HT-29 (cell line): ENCODE measurements at regions not wholly inside any gene's neighbourhood (a gene's known extent, or its start where the extent isn't known, plus 50 kb on each side); places are given as distances from the start of the nearest gene placed in this dataset.
"Not testable (repeated sequence)": the region's sequence is repeated elsewhere in the genome, so short reads cannot be mapped to it uniquely, and the experiment has no call there.

Experiments
- DNase-seq: peaks from one replicate; pipeline ENCODE4 v3.0.0-alpha.2; 2015; ENCODE audit warnings: low spot score

DNA sequence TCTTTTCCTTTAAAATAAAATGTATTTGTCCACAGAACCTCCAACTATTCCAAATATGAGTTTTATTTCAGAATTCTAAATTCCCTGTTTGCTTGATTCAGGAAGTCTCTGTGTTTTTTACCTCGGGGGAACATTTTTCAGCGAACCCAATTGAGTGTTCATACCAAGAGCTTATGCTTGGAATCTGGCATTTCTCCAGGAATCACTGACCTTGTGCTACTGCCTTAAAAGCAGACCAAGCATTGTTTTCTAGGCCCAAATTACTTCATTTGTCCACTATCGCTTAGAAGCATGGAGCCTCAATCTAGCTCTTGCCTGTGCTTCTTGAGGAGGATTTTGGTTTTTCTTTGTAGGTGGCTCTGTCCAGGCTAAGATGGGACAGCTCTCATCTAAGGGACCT lies 59.4 kb downstream of the EBLN1 start:
- no peak for DNase-seq

- no peak for DNase-seq
These were observed 61.1 kb downstream of the EBLN1 start for GRCh38 chr10:22156750-22157149.

DNA sequence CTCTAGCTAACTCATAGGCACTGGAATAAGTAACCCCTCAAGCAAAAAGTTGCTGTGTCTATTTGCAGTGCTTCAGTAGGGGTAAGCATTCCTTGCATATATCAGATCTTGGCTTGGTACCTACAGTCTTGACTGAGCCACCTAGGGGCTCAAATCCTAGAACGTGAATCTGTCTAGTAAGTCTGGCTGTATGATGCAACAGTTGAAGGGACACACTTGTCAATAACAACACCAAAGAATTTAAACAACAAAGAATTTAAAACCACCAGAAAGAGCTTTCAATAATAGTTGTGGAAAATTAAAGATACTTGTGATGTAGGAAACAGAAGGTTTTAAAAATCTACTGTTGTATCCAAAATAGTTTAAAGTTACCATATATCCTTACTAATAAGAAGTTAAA lies 65.4 kb downstream of the EBLN1 start:
- DNase-seq, result no peak

DNA sequence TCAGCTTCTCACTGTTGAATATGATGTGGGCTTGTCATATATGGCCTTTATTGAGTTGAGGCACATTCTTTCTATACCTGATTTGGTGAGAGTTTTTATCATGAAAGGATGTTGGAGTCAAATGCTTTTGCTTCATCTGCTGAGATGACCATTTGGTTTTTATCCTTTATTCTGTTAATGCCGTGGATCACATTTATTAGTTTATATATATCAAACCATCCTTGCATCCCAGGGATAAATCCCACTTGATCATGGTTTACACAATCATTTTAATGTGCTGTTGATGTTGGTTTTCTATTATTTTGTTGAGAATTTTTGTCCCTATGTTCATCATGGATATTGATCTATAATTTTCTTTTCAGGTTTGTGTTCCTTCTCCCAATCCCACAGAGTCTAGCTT lies 67.0 kb downstream of the EBLN1 start:
- DNase-seq, result no peak

DNA sequence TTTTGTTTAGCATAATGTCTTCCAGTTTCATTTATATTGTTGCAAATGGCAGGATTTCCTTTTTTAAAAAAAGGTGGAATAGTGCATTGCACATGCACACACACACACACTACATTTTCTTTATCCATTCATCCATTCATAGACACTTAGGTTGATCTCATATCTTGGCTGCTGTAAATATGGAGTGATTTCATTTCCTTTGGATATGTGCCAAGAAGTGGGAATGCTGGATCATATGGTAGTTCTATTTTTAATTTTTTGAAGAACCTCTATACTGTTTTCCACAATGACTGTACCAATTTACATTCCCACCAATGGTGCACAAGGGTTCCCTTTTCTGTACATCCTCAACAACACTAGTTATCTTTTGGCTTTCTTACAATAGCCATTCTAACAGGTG lies 68.9 kb downstream of the EBLN1 start:
- no peak for DNase-seq

GRCh38 chr10:22145873-22146272 lies 71.9 kb downstream of the EBLN1 start:
- not testable (repeated sequence) for DNase-seq

DNA sequence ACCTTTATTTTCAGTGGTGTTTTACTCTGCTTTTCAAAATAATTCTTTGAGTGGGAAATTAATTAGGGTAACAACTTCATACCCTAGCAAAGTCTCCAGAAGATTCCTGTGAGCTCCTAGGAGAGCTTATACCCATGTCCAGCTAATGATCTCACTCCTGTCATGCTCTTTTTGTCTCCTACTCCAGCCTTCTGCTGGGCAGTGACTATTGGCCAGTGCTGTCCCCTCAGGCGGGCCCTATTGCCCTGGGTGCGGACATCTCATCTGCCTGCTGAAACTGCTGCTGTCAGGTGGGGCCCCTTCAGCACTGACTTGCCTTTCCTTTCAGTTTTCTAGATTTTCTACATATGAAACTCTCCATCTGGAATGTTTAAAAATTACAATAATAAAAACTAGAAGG lies 80.3 kb downstream of the EBLN1 start:
- no peak for DNase-seq

DNA sequence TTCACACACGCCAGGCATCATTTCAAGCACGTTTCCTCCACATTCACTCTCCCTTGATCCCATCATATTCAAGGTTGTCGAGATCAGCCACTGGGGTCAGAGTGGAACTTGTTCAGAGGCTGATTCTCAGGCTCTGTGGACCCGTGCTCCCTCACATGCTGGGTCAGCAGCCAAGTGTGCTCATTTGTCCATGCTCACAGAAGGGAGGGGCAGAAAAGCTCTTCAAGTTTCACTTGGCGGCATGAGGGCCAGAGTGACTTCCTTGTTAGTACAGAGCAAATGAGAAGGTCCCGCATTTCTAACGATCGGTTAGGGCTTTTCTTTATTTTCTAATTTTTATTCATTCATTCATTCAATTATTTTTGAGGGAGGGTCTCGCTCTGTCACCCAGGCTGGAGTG lies 82.2 kb downstream of the EBLN1 start:
- DNase-seq, result no peak

DNA sequence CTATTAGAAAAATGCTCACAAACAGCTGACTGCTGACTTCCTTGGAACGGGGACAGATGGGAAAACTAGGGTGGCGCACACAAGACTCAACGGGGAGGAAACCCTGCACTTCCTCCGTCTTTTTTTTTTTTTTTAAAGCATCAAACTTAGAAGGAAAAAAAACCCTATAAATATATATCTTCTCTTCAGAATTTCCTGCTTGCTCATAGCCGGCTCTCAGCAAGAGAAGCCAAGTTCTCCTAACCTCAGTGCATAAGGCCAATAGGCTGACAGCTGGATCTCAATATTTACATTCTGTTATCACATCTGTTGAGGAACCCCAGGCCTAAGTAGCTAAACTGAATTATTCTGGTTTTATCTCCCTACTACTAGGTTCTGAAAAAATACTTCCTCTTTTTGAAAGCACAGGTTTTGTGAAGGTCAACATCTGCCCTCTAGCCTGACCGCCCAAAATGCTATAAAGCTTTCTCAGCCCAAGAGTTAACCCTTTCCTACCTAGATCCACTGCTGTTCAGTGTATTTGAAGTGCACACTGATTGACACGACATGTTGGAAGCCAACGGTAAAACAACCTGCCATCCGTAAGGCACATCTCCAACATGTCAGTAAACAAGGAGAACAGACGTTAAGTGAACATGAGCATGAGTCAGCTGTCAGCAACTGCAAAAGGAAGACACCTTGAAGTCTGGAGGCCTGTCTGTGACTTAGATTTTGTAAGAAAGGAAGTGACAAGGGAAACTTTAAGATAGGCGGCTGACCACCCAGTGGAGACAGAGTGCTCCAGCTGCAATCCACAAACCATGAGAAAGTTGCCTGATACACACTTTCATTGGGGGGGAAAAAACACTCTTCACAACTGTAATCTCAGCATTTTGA lies 83.8 kb downstream of the EBLN1 start:
- DNase-seq, result no peak

DNA sequence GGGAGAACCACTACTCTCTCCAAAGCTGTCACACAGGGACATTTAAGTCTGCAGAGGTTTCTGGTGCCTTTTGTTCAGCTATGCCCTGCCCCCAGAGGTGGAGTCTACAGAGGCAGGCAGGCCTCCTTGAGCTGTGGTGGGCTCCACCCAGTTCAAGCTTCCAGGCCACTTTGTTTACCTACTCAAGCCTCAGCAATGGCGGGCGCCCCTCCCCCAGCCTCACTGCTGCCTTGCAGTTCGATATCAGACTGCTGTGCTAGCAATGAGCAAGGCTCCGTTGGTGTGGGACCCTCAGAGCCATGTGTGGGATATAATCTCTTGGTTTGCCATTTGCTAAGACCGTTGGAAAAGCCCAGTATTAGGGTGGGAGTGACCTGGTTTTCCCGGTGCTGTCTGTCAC lies 87.0 kb downstream of the EBLN1 start:
- DNase-seq, result not testable (repeated sequence)

DNA sequence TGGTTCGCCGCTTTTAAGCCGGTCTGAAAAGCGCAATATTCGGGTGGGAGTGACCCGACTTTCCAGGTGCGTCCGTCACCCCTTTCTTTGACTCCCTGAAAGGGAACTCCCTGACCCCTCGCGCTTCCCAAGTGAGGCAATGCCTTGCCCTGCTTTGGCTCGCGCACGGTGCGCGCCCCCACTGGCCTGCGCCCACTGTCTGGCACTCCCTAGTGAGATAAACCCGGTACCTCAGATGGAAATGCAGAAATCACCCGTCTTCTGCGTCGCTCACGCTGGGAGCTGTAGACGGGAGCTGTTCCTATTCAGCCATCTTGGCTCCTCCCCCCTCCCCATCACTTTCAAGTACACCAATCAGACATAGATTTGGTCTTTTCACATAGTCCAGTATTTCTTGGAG lies 88.2 kb downstream of the EBLN1 start:
- not testable (repeated sequence) for DNase-seq

DNA sequence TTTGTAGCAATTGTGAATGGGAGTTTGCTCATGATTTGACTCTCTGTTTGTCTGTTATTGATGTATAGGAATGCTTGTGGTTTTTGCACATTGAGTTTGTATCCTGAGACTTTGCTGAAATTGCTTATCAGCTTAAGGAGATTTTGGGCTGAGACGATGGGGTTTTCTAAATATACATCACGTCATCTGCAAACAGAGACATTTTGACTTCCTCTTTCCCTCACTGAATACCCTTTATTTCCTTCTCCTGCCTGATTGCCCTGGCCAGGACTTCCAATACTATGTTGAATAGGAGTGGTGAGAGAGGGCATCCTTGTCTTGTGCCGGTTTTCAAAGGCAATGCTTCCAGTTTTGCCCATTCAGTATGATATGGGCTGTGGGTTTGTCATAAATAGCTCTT lies 96.6 kb downstream of the EBLN1 start:
- DNase-seq, result not testable (repeated sequence)

- not testable (repeated sequence) for DNase-seq
These were observed 97.7 kb downstream of the EBLN1 start for GRCh38 chr10:22120072-22120471.

DNA sequence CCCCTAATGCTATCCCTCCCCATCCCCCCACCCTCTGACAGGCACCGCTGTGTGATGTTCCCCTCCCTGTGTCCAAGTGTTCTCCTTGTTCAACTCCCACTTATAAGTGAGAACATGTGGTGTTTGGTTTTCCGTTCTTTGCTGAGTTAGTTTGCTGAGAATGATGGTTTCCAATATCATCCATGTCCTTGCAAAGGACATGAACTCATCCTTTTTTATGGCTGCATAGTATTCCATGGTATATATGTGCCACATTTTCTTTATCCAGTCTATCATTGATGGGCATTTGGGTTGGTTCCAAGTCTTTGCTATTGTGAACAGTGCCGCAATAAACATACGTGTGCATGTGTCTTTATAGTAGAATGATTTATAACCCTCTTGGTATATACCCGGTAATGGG lies 98.2 kb downstream of the EBLN1 start:
- DNase-seq, result not testable (repeated sequence)

- DNase-seq, result no peak
These were observed 106.1 kb downstream of the EBLN1 start for GRCh38 chr10:22111705-22112104.

GRCh38 chr10:22111260-22111659 lies 106.6 kb downstream of the EBLN1 start:
- no peak for DNase-seq

DNA sequence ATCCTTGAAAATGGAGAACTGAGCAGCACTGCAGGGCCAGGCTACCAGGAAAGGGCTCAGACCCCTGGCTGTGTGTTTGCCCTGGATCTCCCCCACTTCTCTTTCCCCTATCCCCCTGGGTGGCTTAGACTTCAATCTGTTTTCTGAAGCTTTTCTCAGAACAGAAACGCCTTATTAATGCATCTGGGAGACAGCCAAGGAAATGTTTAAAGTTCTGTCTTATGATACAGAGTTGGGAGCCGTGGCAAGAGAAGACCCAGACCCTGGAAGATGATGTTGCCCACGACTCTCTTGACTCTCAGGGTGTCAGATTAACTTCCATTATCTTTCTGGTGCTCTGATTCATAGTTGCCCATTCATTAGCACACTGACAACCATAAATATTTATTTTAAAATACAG lies 107.1 kb downstream of the EBLN1 start:
- DNase-seq, result no peak

GRCh38 chr10:22105270-22105669 lies 101.7 kb upstream of the DNAJC1 start:
- no peak for DNase-seq

DNA sequence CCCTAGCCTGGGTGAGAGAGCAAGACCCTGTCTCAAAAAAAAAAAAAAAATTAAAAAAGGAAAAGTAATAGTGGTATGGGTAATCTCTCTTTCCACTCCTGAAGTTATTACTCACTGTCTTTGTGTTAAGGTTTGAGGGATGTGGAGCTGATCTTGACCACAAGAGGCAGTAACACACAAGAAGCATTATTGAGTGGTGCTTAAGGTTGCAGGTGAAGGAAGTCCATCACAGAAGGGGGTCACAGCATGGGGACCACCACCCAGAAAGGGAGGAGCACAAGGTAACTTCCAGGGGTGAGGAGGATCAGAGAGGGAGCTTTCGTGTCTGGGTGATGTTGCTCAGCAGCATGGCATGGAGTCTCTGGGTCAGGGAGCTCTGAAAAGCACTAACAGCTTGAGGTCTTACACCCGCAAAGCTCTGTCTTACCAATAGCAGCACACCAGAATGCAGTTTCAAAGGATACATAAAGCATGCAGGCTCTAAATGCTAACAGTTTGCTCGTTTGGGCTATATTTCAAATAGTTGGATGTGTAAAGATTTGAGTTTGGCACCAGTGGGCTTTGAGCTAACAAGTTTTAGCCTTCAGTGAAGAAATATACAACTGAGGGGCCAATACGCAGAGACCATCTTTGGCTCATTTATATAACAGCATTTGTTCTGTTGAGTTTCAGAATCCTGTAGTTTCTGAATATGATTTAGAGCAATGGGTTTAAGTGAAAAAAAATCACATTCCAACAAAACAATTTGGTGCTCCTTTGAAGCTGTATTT lies 100.4 kb upstream of the DNAJC1 start:
- peak; percentile 6 for DNase-seq

DNA sequence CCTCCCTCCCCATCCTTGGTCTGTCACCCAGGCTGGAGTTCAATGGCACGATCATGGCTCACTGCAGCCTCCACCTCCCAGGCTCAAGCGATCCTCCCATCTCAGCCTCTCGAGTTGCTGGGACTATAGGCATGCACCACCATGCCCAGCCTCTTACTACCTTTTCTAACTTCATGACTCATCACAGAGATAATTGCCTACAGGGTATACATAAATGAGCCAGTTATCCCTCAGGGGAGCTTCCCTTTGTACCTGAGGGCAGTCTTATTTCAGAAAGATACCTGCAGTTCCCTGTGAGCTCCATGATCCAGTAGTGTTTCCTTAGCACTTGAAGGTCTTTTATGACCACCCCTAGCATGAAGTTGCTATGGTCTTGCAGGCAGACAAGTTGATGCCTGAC lies 94.2 kb upstream of the DNAJC1 start:
- no peak for DNase-seq

DNA sequence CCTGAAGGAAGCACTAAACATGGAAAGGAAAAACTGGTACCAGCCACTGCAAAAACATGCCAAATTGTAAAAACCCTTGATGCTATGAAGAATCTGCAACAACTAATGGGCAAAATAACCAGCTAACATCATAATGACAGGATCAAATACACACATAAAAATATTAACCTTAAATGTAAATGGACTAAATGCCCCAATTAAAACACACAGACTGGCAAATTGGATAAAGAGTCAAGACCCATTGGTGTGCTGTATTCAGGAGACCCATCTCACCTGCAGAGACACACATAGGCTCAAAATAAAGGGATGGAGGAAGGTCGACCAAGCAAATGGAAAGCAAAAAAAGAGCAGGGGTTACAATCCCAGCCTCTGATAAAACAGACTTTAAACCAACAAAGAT lies 87.7 kb upstream of the DNAJC1 start:
- not testable (repeated sequence) for DNase-seq

- no peak for DNase-seq
These were observed 83.8 kb upstream of the DNAJC1 start for GRCh38 chr10:22087402-22087738.
